ENCODE measurements at regions not wholly inside any gene's neighbourhood (a gene's known extent, or its start where the extent isn't known, plus 50 kb on each side); places are given as distances from the start of the nearest gene placed in this dataset.

DNA sequence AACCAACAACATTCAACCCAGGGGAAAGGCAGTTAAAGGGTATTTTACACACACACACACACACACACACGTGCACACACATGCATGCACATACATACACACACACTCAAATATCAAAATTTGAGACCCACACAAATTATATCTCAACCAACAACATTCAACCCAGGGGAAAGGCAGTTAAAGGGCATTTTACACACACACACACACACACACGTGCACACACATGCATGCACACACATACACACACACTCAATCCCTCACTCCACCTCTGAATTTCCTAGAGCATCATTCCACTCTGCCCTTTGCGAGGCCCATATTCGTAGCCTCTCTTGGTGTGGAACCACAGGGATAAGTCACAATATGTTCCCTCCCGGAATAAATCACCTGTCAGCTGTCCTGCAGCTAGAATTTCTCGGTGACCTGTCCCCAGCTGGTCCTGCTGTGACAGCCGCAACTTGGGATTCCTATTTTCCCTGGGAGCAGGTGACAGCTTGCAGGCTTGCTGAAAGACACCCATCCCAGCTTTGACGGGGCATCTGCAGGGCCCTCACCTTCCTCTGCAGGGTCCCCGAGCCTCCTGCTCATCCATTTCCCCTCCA lies 122.7 kb downstream of the PSMG1 start:
- TF ChIP-seq, protein P1, sequence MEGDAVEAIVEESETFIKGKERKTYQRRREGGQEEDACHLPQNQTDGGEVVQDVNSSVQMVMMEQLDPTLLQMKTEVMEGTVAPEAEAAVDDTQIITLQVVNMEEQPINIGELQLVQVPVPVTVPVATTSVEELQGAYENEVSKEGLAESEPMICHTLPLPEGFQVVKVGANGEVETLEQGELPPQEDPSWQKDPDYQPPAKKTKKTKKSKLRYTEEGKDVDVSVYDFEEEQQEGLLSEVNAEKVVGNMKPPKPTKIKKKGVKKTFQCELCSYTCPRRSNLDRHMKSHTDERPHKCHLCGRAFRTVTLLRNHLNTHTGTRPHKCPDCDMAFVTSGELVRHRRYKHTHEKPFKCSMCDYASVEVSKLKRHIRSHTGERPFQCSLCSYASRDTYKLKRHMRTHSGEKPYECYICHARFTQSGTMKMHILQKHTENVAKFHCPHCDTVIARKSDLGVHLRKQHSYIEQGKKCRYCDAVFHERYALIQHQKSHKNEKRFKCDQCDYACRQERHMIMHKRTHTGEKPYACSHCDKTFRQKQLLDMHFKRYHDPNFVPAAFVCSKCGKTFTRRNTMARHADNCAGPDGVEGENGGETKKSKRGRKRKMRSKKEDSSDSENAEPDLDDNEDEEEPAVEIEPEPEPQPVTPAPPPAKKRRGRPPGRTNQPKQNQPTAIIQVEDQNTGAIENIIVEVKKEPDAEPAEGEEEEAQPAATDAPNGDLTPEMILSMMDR (IDR thresholded peaks at IDR 0.05), result no peak
- no peak for TF ChIP-seq SIN3A (IDR thresholded peaks at IDR 0.05; ENCODE audit: borderline replicate concordance, insufficient read depth, low read depth, low read length)
- TF ChIP-seq, protein P2, sequence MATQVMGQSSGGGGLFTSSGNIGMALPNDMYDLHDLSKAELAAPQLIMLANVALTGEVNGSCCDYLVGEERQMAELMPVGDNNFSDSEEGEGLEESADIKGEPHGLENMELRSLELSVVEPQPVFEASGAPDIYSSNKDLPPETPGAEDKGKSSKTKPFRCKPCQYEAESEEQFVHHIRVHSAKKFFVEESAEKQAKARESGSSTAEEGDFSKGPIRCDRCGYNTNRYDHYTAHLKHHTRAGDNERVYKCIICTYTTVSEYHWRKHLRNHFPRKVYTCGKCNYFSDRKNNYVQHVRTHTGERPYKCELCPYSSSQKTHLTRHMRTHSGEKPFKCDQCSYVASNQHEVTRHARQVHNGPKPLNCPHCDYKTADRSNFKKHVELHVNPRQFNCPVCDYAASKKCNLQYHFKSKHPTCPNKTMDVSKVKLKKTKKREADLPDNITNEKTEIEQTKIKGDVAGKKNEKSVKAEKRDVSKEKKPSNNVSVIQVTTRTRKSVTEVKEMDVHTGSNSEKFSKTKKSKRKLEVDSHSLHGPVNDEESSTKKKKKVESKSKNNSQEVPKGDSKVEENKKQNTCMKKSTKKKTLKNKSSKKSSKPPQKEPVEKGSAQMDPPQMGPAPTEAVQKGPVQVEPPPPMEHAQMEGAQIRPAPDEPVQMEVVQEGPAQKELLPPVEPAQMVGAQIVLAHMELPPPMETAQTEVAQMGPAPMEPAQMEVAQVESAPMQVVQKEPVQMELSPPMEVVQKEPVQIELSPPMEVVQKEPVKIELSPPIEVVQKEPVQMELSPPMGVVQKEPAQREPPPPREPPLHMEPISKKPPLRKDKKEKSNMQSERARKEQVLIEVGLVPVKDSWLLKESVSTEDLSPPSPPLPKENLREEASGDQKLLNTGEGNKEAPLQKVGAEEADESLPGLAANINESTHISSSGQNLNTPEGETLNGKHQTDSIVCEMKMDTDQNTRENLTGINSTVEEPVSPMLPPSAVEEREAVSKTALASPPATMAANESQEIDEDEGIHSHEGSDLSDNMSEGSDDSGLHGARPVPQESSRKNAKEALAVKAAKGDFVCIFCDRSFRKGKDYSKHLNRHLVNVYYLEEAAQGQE (IDR thresholded peaks at IDR 0.05; ENCODE audit: insufficient read depth in 1 of 2, low read depth in 2 of 2, low read length in 1 of 2), result no peak
- TF ChIP-seq TCF7L2 (IDR thresholded peaks at IDR 0.05; ENCODE audit: low read depth, low read length), result no peak
